Stimulated activated naive CD4-positive, alpha-beta T cell (primary cell): ENCODE measurements at regions not wholly inside any gene's neighbourhood (a gene's known extent, or its start where the extent isn't known, plus 50 kb on each side); places are given as distances from the start of the nearest gene placed in this dataset.

Source experiments
- DNase-seq, 6 experiments: peaks; one replicate each; lab custom pipeline; 2025; lab: John Stamatoyannopoulos, UW

- DNase-seq = no peak
Observed at GRCh38 chr14:105844047-105844630, 317.8 kb downstream of the TMEM121 start.

- DNase-seq = no peak
Observed at GRCh38 chr14:105844810-105845724, 318.7 kb downstream of the TMEM121 start.

GRCh38 chr14:105845725-105846309, 319.4 kb downstream of the TMEM121 start:
- DNase-seq = no peak

DNA sequence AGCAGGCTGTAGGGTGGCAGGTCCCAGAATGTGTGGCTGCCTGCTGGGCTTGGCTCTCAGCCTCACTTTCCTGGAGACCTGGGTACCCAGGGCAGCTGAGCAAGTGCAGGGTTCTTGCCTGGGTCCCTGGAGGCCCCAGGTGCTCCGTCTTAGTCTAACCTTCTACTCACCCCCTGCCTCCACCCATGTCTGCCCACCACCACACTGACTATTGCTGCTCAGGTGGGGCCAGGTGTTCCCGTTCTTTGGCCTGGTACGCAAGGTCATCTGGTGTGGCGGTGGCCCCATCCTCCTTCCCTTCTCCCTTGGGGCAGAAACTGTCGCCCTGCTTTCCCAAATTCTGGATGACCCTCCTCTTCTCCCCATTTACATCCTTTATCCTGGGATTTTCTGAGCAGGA, 319.9 kb downstream of the TMEM121 start:
- DNase-seq = no peak

DNA sequence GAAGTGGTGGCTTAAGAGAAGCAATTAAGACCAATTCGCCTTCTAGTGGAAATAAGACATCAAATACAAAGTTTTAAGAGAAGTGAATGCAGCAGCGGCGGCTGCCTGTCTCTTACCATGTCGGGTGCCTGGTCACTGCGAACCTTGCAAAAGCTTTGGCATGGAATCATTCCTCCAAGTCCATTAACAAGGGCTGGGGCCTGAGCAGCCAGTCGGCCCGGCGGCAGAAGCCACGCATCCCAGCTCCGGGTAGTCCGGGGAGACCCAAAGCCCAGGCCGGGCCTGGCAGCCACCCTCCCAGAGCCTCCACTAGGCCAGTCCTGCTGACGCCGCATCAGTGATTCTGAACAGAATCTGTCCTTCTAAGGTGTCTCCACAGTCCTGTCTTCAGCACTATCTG, 321.0 kb downstream of the TMEM121 start:
- DNase-seq = no peak

DNA sequence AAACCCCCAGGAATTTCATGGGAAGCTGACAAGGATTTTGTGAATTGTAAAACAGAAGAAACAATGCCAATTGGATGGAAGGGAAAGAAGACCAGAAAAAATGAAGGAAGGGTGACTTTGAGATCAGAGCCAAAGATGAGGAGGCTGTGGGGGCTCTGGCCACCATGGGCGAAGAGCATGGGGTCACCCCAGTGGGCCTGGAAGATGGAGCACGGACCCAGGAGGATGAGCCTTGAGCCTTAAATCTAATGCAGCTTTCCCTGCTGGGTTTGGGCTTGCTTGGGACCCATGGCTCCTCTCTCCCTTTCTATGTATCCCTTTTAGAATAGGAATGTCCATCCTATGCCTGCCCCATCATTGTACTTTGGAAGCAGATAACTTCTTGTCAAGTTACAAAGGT, 322.2 kb downstream of the TMEM121 start:
- DNase-seq = no peak

GRCh38 chr14:105849933-105850626, 323.7 kb downstream of the TMEM121 start:
- no peak for DNase-seq

- DNase-seq = no peak
Observed at GRCh38 chr14:105850853-105851581, 324.6 kb downstream of the TMEM121 start.

- DNase-seq = no peak
Observed at GRCh38 chr14:105851716-105852377, 325.5 kb downstream of the TMEM121 start.

DNA sequence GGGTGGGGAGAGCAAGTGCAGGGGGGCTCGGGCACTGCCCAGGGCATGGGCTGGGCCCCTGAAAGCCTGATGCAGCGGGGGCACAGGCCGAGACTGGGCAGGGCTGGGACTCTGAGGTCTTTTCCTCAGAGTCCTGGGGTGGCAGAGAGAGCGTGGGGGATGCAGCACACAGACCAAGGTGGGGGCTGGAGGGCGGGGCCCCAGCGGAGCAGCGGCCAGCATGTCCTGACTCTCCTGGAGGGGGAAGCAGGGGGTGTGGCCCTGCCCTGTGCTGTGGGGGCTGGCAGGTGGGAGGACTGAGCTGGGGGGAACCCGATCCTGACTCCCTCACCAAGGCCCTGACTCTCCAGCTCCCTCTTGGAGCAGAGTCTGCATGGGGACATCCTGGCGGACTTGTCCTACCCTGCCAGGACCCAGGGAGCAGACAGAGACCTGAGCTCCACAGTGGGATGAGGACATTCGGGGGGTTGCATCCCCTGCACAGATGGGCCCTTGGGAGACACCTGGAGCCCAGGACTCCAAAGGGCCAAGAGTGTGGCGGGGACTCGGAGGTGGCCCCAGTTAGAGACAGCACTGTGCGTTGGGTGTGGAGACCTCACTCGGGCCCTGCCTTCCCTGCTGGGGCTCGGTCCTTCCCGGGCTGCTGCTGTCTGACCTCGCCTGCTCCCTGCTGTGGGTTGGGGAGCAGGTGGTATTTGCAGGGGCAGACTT, 326.1 kb downstream of the TMEM121 start:
- DNase-seq = no peak

GRCh38 chr14:105853089-105853906, 326.9 kb downstream of the TMEM121 start:
- no peak for DNase-seq

- DNase-seq = peak in 1 of 6 experiments; percentile 63
Observed at GRCh38 chr14:105853907-105854599, 327.7 kb downstream of the TMEM121 start.

DNA sequence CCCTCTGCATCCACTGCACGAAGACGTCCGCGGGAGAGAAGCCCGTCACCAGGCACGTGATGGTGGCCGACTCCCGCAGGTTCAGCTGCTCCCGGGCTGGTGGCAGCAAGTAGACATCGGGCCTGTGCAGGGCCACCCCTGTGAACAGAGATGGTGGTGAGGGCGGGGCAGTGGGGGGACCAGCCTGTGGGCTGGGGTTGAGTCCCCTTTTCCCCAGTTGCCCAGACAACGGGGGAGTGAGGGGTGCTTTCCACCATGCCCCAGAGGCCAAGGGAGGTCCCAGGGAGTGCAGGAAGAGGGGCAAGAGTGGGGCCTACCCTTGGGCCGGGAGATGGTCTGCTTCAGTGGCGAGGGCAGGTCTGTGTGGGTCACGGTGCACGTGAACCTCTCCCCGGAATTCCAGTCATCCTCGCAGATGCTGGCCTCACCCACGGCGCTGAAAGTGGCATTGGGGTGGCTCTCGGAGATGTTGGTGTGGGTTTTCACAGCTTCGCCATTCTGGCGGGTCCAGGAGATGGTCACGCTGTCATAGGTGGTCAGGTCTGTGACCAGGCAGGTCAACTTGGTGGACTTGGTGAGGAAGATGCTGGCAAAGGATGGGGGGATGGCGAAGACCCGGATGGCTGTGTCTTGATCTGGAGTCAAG, 328.3 kb downstream of the TMEM121 start:
- DNase-seq = peak in 1 of 6 experiments; percentile 69

- peak in 1 of 6 experiments; percentile 72 for DNase-seq
Observed at GRCh38 chr14:105855246-105855892, 329.0 kb downstream of the TMEM121 start.

GRCh38 chr14:105855893-105856675, 329.7 kb downstream of the TMEM121 start:
- DNase-seq = peak in 1 of 6 experiments; percentile 72

DNA sequence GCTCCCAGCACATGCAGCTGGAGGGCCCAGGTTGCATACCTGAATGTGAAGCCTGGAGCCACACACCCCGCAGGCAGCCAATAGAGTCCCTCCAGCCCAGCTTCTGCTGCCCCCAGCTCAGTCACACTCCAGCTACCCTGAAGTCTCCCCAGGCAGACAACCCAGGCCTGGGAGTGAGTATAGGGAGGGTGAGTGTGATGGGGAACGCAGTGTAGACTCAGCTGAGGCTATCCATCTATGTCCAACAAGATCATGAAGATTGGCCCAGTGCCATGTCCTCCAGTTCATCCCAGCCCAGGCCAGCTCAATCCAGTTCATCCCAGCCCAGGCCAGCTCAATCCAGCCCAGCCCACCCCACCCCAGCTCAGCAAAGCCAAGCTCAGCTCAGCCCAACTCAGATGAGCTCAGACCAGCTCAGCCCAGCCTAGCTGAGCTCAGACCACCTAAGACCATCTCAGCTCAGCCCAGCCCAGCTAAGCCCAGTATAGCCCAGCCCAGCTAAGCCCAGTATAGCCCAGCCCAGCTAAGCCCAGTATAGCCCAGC, 330.4 kb downstream of the TMEM121 start:
- no peak for DNase-seq
